ENCODE measurements at regions not wholly inside any gene's neighbourhood (a gene's known extent, or its start where the extent isn't known, plus 50 kb on each side); places are given as distances from the start of the nearest gene placed in this dataset.

GRCh38 chr6:153831350-153832078, 207.5 kb upstream of the OPRM1 start:
- no peak overlapping the region for H3K9ac ChIP-seq (ENCODE audit: low read depth, low read length)
- H3K4me1 ChIP-seq (ENCODE audit: insufficient read depth, low read length): peaks cover 25% of the 10 kb centered on the region
- no peak overlapping the region for H3K27ac ChIP-seq (ENCODE audit: low read length)
- H3K4me3 ChIP-seq (ENCODE audit: low read length): no peak overlapping the region
- H3K27me3 ChIP-seq (ENCODE audit: insufficient read depth, low read length): no peaks in the 10 kb centered on the region
- no peaks in the 10 kb centered on the region for H3K36me3 ChIP-seq (ENCODE audit: insufficient read depth, low read depth, low read length)
- H3K9me3 ChIP-seq (ENCODE audit: insufficient read depth, low read depth, low read length): no peaks in the 10 kb centered on the region

- no peaks in the 10 kb centered on the region for H3K27me3 ChIP-seq (ENCODE audit: insufficient read depth, low read length)
- no peak overlapping the region for H3K9ac ChIP-seq (ENCODE audit: low read depth, low read length)
- H3K4me1 ChIP-seq (ENCODE audit: insufficient read depth, low read length): no peaks in the 10 kb centered on the region
- H3K9me3 ChIP-seq (ENCODE audit: insufficient read depth, low read depth, low read length): no peaks in the 10 kb centered on the region
- no peak overlapping the region for H3K4me3 ChIP-seq (ENCODE audit: low read length)
- H3K36me3 ChIP-seq (ENCODE audit: insufficient read depth, low read depth, low read length): no peaks in the 10 kb centered on the region
- no peak overlapping the region for H3K27ac ChIP-seq (ENCODE audit: low read length)
These were observed 221.9 kb upstream of the OPRM1 start for GRCh38 chr6:153817173-153817572.

- H3K27ac ChIP-seq (ENCODE audit: low read length): no peak overlapping the region
- H3K9me3 ChIP-seq (ENCODE audit: insufficient read depth, low read depth, low read length): peaks cover 3% of the 10 kb centered on the region; the same call in 1 of the 2 replicates
- no peaks in the 10 kb centered on the region for H3K27me3 ChIP-seq (ENCODE audit: insufficient read depth, low read length)
- no peak overlapping the region for H3K4me3 ChIP-seq (ENCODE audit: low read length)
- no peaks in the 10 kb centered on the region for H3K4me1 ChIP-seq (ENCODE audit: insufficient read depth, low read length)
- H3K9ac ChIP-seq (ENCODE audit: low read depth, low read length): no peak overlapping the region
- no peaks in the 10 kb centered on the region for H3K36me3 ChIP-seq (ENCODE audit: insufficient read depth, low read depth, low read length)
These were observed 222.7 kb upstream of the OPRM1 start for GRCh38 chr6:153816366-153816765.

GRCh38 chr6:153814136-153814535, 224.9 kb upstream of the OPRM1 start:
- Histone ChIP-seq H3K36me3 (ENCODE audit: insufficient read depth, low read depth, low read length) (no peaks in the 10 kb centered on the region), H3K27me3 (ENCODE audit: insufficient read depth, low read length) (no peaks in the 10 kb centered on the region), H3K9ac (ENCODE audit: low read depth, low read length) (no peak overlapping the region), H3K9me3 (ENCODE audit: insufficient read depth, low read depth, low read length) (peaks cover 3% of the 10 kb centered on the region; the same call in 1 of the 2 replicates), H3K27ac (ENCODE audit: low read length) (no peak overlapping the region), H3K4me3 (ENCODE audit: low read length) (no peak overlapping the region), H3K4me1 (ENCODE audit: insufficient read depth, low read length) (no peaks in the 10 kb centered on the region)

- H3K27me3 ChIP-seq (ENCODE audit: insufficient read depth, low read length): no peaks in the 10 kb centered on the region
- no peaks in the 10 kb centered on the region for H3K4me1 ChIP-seq (ENCODE audit: insufficient read depth, low read length)
- no peak overlapping the region for H3K4me3 ChIP-seq (ENCODE audit: low read length)
- H3K9me3 ChIP-seq (ENCODE audit: insufficient read depth, low read depth, low read length): no peaks in the 10 kb centered on the region
- no peaks in the 10 kb centered on the region for H3K36me3 ChIP-seq (ENCODE audit: insufficient read depth, low read depth, low read length)
- H3K9ac ChIP-seq (ENCODE audit: low read depth, low read length): no peak overlapping the region
- no peak overlapping the region for H3K27ac ChIP-seq (ENCODE audit: low read length)
These were observed 234.2 kb upstream of the OPRM1 start for GRCh38 chr6:153804755-153805330.

GRCh38 chr6:153801917-153802316, 237.1 kb upstream of the OPRM1 start:
- Histone ChIP-seq H3K4me1 (ENCODE audit: insufficient read depth, low read length) (no peaks in the 10 kb centered on the region), H3K9ac (ENCODE audit: low read depth, low read length) (no peak overlapping the region), H3K36me3 (ENCODE audit: insufficient read depth, low read depth, low read length) (no peaks in the 10 kb centered on the region), H3K4me3 (ENCODE audit: low read length) (no peak overlapping the region), H3K27ac (ENCODE audit: low read length) (no peak overlapping the region), H3K27me3 (ENCODE audit: insufficient read depth, low read length) (no peaks in the 10 kb centered on the region), H3K9me3 (ENCODE audit: insufficient read depth, low read depth, low read length) (no peaks in the 10 kb centered on the region)

- no peaks in the 10 kb centered on the region for H3K9me3 ChIP-seq (ENCODE audit: insufficient read depth, low read depth, low read length)
These were observed 238.4 kb upstream of the OPRM1 start for GRCh38 chr6:153800580-153801188.

GRCh38 chr6:153790876-153791473, 248.1 kb upstream of the OPRM1 start:
- no peak overlapping the region for H3K27ac ChIP-seq (ENCODE audit: low read length)
- H3K9me3 ChIP-seq (ENCODE audit: insufficient read depth, low read depth, low read length): no peaks in the 10 kb centered on the region
- H3K9ac ChIP-seq (ENCODE audit: low read depth, low read length): no peak overlapping the region
- H3K4me1 ChIP-seq (ENCODE audit: insufficient read depth, low read length): no peaks in the 10 kb centered on the region
- no peaks in the 10 kb centered on the region for H3K36me3 ChIP-seq (ENCODE audit: insufficient read depth, low read depth, low read length)
- no peaks in the 10 kb centered on the region for H3K27me3 ChIP-seq (ENCODE audit: insufficient read depth, low read length)
- H3K4me3 ChIP-seq (ENCODE audit: low read length): no peak overlapping the region

More at GRCh38 chr6:153800580-153801188, 238.4 kb upstream of the OPRM1 start:
- Histone ChIP-seq H3K27ac (ENCODE audit: low read length) (no peak overlapping the region), H3K36me3 (ENCODE audit: insufficient read depth, low read depth, low read length) (no peaks in the 10 kb centered on the region), H3K4me1 (ENCODE audit: insufficient read depth, low read length) (no peaks in the 10 kb centered on the region), H3K4me3 (ENCODE audit: low read length) (no peak overlapping the region), H3K9ac (ENCODE audit: low read depth, low read length) (no peak overlapping the region), H3K27me3 (ENCODE audit: insufficient read depth, low read length) (no peaks in the 10 kb centered on the region)

GRCh38 chr6:153790048-153790447, 249.0 kb upstream of the OPRM1 start:
- no peaks in the 10 kb centered on the region for H3K9me3 ChIP-seq (ENCODE audit: insufficient read depth, low read depth, low read length)
- no peaks in the 10 kb centered on the region for H3K27me3 ChIP-seq (ENCODE audit: insufficient read depth, low read length)
- H3K4me3 ChIP-seq (ENCODE audit: low read length): no peak overlapping the region
- no peaks in the 10 kb centered on the region for H3K36me3 ChIP-seq (ENCODE audit: insufficient read depth, low read depth, low read length)
- H3K4me1 ChIP-seq (ENCODE audit: insufficient read depth, low read length): no peaks in the 10 kb centered on the region
- H3K9ac ChIP-seq (ENCODE audit: low read depth, low read length): no peak overlapping the region
- no peak overlapping the region for H3K27ac ChIP-seq (ENCODE audit: low read length)

- Histone ChIP-seq H3K27me3 (ENCODE audit: insufficient read depth, low read length) (no peaks in the 10 kb centered on the region), H3K27ac (ENCODE audit: low read length) (no peak overlapping the region), H3K36me3 (ENCODE audit: insufficient read depth, low read depth, low read length) (no peaks in the 10 kb centered on the region), H3K9ac (ENCODE audit: low read depth, low read length) (no peak overlapping the region), H3K4me1 (ENCODE audit: insufficient read depth, low read length) (no peaks in the 10 kb centered on the region), H3K9me3 (ENCODE audit: insufficient read depth, low read depth, low read length) (no peaks in the 10 kb centered on the region), H3K4me3 (ENCODE audit: low read length) (no peak overlapping the region)
These were observed 251.8 kb upstream of the OPRM1 start for GRCh38 chr6:153787341-153787606.

- Histone ChIP-seq H3K4me3 (ENCODE audit: low read length) (no peak overlapping the region), H3K27me3 (ENCODE audit: insufficient read depth, low read length) (no peaks in the 10 kb centered on the region), H3K36me3 (ENCODE audit: insufficient read depth, low read depth, low read length) (no peaks in the 10 kb centered on the region), H3K4me1 (ENCODE audit: insufficient read depth, low read length) (no peaks in the 10 kb centered on the region), H3K9me3 (ENCODE audit: insufficient read depth, low read depth, low read length) (no peaks in the 10 kb centered on the region), H3K9ac (ENCODE audit: low read depth, low read length) (no peak overlapping the region), H3K27ac (ENCODE audit: low read length) (no peak overlapping the region)
These were observed 257.7 kb upstream of the OPRM1 start for GRCh38 chr6:153781306-153781705.

GRCh38 chr6:153780011-153780410, 259.0 kb upstream of the OPRM1 start:
- H3K9me3 ChIP-seq (ENCODE audit: insufficient read depth, low read depth, low read length): no peaks in the 10 kb centered on the region
- H3K4me3 ChIP-seq (ENCODE audit: low read length): no peak overlapping the region
- H3K9ac ChIP-seq (ENCODE audit: low read depth, low read length): no peak overlapping the region
- H3K4me1 ChIP-seq (ENCODE audit: insufficient read depth, low read length): no peaks in the 10 kb centered on the region
- no peak overlapping the region for H3K27ac ChIP-seq (ENCODE audit: low read length)
- no peaks in the 10 kb centered on the region for H3K27me3 ChIP-seq (ENCODE audit: insufficient read depth, low read length)
- no peaks in the 10 kb centered on the region for H3K36me3 ChIP-seq (ENCODE audit: insufficient read depth, low read depth, low read length)

Measured in iPS-20b (cell line).